Anterior cingulate cortex (tissue), 58 donors: ENCODE measurements at regions not wholly inside any gene's neighbourhood (a gene's known extent, or its start where the extent isn't known, plus 50 kb on each side); places are given as distances from the start of the nearest gene placed in this dataset.

Experiments used
- DNase-seq, 58 donors: peaks; one replicate each; lab custom pipeline; 2025; lab: John Stamatoyannopoulos, UW

DNA sequence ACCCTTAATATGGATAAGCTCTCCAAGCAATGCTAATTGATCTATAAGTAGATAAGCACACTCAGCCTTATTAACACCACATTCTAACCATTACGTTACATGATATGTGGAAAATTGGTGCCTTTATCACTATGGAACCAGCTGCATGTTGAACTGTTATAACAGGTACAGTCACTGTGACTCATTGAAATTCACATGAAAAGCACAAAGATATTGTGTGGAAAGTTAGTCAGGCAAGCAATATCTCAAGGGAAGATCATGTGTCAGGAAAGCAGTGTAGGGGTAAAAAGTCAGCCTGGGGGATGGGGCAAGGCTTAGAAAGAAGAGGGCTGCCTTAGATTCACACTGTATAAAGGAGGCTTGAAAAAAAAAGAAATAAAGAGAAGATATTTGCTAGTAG is 313.7 kb upstream of the SMIM31 start:
- no peak for DNase-seq

DNA sequence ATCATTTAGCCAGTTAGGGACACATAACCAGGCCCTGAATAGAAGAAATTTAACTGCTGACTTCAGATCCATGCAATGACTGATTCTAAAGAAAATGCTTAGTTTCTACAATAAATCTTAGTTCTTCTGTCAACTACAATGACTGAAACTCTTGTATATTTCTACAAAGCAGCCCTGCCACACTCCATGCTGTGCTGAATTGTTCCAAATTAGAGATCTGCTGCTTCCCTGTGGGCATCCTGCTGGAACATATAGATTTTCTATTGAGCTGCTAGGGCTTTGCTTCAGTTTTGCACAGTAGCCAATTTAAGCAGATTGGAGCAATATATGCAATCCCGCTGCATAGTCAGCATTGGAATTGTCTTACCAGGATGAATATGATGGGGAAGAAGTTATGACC is 312.8 kb upstream of the SMIM31 start:
- no peak for DNase-seq

DNA sequence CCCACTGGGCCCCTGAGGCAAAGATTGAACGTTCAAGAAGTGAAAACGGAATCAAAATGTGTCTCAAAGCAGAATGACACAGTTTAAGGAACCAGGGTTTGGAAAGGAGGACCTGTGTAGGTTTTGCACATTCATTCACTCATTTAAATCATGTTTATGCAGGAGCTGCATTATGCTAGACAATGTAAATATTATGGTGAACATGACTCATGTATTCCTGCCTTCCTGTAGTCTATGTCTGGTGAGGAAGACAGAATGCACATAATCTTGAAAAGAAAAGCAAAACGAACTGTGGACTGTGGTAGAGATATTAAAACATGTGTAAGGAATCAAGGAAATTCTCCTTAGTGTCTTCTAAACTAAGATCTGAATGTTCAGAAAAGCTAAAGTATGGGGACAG is 311.8 kb upstream of the SMIM31 start:
- DNase-seq: no peak

DNA sequence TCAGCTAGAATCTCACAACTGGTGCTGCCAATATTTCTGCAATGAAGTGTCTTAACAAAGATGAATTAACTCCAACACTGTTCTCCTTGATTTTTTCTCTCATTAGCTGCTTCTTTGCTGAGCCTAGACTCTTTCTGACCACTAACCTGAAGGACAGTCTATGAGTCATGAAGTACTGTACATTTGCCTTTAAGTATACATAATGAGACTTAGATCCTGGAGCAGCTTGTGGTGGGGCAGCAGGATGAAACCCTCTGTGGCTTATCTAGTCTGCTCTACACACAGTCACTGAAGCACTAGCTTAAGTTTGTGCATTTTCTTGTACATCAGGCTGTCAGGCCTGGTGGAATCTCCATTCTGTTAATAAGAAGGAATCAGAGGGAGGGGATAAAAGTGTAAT is 307.4 kb upstream of the SMIM31 start:
- DNase-seq: no peak

DNA sequence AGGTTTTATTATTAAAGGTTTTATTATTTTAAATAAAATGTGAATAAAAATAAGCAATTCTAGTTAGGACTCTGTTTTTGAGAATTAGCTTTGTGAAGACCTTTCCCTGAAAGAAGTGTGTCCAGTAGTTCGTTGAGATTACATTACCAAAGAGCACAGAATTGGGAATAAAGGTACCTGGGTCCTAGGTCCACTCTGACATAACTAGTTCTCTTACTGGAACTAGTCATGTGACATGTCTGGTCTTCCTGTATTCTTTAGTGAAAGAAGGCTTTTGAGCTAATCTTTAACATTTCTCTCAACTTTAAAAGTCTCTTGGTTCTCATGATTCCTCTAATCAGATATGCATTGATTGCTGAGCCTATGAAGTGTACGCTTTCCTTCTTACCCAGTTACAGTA is 292.0 kb upstream of the SMIM31 start:
- no peak for DNase-seq

DNA sequence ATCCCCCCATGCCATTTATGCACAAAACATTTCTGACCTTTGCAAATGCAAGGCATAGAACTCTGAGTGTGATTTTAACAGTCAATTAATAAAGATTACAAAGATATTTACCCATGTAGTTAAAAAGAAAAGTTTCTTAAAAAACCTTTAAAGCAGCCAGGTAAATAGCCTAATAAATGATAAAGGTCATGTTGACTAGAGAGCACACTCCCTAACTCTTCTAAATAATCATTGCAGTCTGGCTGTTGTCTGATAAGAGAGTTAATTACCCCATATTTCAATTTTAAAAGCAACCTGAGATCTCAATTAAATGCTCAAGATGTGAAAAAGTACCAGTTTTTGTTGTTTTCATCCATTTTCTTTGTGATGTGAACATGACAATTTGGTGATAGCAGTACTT is 291.5 kb upstream of the SMIM31 start:
- DNase-seq: no peak

DNA sequence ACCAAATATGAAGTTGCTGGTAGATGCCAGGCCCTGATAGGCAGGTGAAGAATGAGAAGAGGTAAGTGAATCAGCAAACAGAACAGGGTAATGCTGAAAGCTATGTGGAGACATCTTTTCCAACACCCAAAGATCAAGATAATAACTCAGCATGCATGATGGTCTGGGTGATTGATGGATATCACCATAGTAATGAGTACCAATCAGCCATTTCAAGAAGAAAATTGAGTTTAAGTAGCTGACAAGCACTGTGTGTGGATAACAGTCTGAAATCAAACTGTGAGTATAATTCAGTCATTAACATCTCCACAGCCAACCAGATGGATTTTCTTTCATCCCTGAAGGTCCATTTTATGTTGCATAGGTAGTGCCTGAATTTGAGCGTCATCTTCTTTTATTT is 289.6 kb upstream of the SMIM31 start:
- DNase-seq: no peak

DNA sequence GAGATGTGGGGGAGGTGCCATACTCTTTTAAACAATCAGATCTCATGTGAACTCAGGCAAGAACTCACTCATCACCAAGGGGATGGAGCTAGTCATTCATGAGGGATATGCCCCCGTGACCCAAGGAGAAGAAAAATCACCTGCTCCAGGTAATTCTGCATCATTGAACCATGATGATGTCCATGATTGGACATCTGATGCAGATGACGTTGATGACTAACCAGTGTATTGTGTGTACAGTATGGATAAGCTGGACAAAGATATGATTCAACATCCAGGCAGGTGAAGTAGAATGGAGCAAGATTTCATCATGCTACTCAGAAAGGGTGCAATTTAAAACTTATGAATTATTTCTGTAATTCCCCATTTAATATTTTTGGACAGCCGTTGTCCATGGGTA is 286.4 kb upstream of the SMIM31 start:
- DNase-seq: no peak

DNA sequence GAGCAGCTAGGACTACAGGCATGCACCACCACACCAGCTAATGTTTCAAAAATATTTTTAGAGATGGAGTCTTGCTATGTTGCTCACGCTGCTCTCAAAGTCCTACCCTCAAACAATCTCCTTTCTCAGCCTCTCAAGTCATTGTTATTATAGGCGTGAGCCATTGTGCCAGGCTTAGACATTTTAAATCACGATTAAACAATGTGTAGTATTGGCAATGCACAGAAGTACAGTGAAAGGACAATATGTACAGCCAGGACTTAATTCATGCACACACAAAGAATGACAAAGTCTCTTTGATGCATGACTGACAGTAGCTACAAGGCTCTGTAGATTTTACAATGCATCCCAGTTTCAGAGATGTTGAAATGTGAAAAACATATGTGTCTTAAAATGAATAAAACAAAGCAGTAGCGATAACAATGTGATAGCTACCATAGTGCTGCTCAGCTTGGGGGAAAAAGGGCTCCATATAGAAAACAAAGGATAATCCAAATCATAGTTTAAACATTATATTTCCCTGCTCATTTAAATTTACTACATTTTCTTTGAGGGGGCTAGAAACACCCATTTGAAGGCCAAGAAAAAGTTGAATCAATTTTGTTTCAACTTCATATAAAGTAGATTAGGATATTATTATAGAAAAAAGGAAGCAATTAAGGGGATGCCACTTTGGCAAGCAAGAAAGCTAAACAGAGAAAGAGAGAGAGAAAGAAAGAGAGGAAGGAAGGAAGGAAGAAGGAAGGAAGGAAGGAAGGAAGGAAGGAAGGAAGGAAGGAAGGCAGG is 272.4 kb upstream of the SMIM31 start:
- DNase-seq: peak in 1 of 58 donors; percentile 2

DNA sequence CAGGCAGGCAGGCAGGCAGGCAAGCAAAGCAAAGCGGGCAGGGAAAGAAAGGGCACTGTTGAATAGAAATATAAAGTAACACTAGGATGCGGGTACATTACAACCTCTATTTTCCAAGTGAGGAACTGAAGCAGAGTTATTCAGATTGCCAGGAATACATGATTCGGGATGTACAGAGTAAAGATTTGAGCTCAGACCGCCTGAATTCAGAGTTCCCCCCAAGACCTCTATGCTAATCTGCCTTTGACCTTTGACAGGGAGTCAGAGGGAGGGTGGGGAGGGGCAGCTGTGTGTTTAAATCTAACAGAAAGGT is 271.9 kb upstream of the SMIM31 start:
- no peak for DNase-seq

DNA sequence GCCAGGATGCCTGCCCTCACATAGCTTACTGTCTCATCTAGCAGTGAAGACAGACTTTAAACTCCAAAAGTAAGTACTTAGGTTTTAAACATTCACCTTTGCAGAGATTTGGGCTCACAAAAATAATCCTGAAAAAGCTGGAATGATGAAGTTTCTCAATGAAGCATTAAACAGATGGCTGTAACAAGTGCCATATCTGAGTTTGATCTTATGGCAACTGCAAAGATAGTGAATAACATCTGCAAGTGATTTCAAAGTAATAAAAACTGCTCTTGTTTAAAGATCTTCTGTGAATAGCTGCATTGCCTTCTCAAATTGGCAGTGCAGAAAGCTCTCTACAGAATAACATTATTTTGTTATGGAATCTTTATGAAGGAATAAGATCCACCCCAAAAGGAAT is 271.2 kb upstream of the SMIM31 start:
- DNase-seq: no peak

DNA sequence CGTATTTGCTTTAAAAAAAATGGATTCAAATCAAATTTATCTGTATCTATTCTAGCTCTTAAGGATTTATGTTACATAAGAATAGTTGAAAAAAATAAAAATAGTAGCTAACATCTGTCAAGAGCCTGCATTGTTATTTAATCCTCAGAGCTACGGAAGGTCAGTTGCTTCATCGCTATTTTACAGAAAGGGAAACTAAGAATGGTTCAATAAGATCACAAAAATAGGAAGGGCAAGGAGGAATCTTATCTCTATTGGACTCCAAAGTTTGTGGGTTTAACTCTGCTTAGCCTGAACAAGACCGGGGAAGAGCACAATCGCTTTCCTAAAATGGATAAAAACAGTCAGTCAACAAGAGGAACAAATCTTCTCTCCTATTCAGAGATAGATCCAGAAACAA is 270.2 kb upstream of the SMIM31 start:
- DNase-seq: no peak

DNA sequence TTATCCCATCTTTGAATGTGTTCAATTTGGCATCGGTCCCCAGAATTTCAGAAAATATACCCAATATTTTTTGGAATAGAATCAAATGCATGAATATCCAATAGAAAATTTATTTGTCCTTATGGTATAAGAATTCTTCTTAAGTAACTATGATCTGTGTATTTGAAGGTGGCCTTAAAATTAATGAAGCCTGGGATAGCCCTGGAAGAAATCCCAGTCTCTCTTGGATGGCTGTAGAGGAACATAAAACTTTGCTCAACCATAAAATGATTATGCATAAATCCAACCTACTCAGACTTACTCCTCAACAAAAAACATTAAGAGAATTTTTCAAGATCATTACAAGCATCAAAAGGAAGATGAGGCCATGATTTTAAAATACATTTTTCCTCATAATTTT is 269.4 kb upstream of the SMIM31 start:
- DNase-seq: no peak

DNA sequence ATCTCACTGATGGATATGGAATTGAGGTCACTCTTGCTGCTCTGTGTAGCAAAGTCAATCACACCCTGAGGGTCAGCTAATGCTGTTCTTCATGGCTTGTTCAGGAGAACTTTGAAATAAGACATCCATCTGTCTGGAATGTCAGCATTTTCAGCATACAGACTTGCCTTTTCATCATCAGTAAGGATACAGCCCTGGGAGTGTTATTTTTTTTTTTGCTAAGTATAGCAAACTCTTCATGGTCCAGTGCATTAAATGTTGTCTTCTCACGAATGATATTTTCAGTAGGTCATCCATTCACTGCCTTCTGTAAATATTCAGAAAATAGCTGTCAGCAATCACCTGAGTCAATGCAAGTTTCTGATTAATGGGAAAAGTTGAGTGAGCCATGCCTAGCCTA is 268.8 kb upstream of the SMIM31 start:
- no peak for DNase-seq

DNA sequence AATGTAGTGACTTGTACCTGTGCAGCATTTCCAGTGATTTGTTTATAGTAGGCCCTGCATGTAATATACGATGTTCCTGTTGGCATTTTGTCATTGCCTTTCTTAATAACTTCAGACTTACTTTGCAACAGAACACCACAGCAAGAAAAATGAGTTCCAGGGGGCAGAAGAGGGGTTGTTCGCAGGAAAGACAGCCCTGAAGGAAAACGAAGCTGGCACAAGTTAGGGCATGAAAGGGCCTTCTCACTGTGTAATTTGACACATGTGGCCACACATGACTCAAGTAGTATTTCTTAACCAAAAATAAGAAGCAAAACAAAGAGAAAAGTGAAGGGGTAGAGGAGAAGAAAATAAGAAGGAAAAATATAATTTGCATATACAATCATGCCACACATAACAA is 265.8 kb upstream of the SMIM31 start:
- DNase-seq: no peak

DNA sequence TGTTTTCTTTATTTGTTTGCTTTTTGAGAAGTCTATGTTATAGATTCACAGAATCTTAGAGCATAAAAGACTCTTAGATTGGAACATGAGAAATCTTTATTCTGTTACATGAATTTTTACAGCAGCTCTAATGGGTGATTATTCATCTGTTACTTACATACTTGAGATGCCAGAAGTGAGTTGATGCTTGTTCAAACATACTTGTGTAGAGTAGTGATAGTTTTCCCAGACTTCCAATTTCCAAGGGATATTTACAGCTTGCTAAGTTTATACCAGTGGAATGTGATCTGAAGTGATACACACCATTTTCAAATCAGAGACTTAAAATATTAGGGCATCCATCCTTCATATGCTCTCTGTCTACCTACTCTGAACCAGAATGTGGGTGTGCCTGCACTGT is 252.9 kb upstream of the SMIM31 start:
- no peak for DNase-seq

DNA sequence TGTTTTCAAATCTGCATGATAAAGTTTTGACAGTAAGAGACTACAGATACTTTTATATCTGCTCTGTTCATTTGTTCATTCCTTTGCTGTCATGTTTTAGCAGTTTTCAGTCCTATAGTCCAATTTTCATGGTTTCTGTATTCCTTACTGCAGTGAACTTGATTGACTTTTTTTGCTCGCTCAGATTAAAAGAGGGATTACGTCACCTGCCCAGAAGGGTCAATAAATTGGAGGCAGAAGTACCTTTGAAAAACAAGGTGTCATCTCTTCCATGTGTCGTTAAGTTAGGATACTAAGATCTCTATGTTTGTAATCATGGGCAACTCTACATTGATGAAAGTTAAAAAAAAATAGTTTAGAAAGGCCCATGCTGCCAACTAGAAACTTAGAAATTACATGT is 250.1 kb upstream of the SMIM31 start:
- no peak for DNase-seq

DNA sequence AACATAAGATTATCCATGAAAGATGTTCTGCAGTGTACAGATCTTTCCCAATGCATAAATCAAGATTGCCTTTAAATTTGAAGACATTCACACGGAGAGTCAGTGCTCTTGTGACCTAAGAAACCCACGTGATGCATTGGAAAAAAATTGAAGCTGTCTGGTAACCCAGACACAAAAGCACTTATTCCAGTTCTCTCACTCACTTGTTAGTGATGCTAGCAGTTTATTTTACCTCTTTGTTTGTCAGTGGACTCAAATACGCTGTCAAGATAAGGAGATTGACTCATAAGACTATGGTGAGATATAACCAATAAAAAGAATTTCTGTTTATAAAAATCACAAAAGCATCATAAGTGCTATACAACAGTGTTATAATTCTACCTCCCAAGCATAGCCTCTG is 245.8 kb upstream of the SMIM31 start:
- DNase-seq: no peak

DNA sequence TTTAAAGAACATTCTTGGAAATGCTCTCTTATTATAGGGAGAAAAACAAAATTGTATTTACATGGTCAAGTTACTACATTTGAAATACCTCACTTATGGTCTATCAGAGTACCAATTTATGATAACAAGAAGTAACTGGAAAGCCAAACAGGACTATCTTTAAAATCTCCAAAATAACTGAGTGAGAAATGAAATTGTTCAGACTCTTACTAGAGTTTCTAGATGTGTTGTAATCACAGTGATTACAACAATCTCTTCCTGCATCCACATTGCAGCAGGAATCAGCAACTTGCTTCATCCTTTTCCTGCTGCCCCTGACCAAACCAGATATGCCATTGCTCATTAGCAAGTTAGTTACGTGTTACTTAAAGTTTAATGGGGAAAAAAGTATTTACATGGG is 245.2 kb upstream of the SMIM31 start:
- no peak for DNase-seq

DNA sequence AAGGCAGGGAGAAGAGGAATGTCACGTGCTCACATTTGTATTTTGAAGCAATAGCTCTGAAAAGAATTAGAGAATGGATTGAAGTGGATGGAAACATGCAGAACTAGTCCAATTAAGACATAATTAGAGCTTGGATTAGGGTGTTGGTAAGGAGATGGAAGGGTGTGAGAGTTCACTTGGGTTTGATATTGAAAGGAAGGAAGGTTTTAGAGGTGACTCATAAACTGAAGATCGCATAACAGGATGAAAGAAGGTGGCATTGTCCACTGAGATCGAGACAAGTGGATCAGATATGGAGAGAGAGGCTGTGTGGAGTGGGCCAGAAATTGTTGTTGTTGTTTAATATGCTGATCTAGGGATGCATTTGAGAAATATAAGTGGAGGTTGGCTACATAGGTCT is 244.0 kb upstream of the SMIM31 start:
- DNase-seq: no peak

DNA sequence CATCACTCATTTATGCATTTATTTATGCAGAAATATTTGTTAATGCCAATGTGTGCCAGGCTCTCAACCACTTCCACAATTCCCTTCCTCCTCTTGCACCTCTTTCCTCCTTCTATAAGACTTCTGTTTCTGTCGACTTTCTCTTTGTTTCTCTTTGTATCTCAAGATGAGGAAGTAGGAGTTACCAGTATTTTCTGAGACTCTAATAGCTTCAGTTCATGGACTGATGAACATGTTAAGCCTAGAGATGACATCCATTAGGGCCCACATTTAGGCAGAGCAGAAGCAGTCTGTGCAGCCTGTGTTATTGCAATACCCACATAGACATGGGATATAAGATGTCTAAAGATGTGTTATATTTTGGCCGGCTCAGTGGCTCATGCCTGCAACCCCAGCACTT is 241.8 kb upstream of the SMIM31 start:
- no peak for DNase-seq

DNA sequence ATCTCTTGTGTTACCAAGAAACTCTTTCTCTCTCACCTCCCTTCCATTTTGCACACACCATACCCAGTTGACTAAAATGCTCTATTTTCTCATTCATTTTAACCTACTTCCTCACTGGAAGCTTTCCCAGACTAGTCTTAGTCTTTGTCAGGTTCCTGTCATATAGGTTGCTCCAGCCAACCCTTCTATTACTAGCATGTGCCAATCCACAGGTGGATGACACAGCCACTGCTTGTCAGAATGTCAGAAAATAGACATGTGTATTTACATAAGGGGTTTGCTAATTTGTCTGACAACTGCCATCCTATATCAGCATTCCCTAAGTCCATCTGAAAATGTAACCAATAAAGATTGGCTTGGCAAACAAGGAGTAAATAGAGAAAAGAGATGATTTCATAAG is 239.2 kb upstream of the SMIM31 start:
- no peak for DNase-seq

DNA sequence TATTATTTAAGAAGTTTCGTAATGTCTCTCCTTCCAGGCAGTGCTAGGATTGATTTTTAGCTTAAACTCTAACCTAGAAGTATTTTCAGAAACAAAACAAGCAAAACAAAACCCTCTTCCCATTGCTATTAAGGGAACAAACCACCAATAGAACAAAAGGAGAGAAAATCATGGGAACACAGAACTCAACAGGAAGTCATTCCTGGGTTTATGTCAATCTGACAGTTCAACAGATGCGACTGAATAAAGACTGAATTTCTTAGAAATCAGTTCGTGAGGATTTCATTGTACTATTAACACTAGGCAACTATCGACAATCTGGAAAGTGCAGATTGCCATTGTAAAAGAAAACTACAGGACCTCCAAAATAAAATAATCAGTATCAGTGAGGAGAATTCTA is 229.1 kb upstream of the SMIM31 start:
- DNase-seq: no peak
